Trophoblast cell (in vitro differentiated cells and primary cell): ENCODE measurements at regions not wholly inside any gene's neighbourhood (a gene's known extent, or its start where the extent isn't known, plus 50 kb on each side); places are given as distances from the start of the nearest gene placed in this dataset.

Experiments used
- DNase-seq, 2 donors: peaks; one replicate each; pipeline ENCODE4 v3.0.0-alpha.2; 2016
- H2AFZ ChIP-seq: 2 replicates; pipeline ENCODE4 v1.6.1; 2013; ENCODE audit warnings: low read length, moderate library complexity, mild to moderate bottlenecking; ENCODE audit not compliant: insufficient read depth, poor library complexity
- H2AK5ac ChIP-seq: 2 replicates; pipeline ENCODE4 v1.6.1; 2013; ENCODE audit warnings: mild to moderate bottlenecking, low read length
- H2BK120ac ChIP-seq: 2 replicates; pipeline ENCODE4 v1.6.1; 2013; ENCODE audit warnings: low read length, mild to moderate bottlenecking, moderate library complexity; ENCODE audit not compliant: insufficient read depth, poor library complexity
- H2BK12ac ChIP-seq: 2 replicates; pipeline ENCODE4 v1.6.1; 2013; ENCODE audit warnings: mild to moderate bottlenecking, low read length, moderate library complexity
- H2BK5ac ChIP-seq: 2 replicates; pipeline ENCODE4 v1.6.1; 2013; ENCODE audit warnings: low read length, low read depth, moderate library complexity, mild to moderate bottlenecking; ENCODE audit not compliant: poor library complexity
- H3K14ac ChIP-seq: 2 replicates; pipeline ENCODE4 v1.6.1; 2013; ENCODE audit warnings: mild to moderate bottlenecking, low read length
- H3K18ac ChIP-seq: 2 replicates; pipeline ENCODE4 v1.6.1; 2013; ENCODE audit warnings: mild to moderate bottlenecking, low read length
- H3K23ac ChIP-seq: 2 replicates; pipeline ENCODE4 v1.6.1; 2013; ENCODE audit warnings: low read length
- H3K27ac ChIP-seq: 2 replicates; pipeline ENCODE4 v1.5.1; 2013; ENCODE audit warnings: low read depth, mild to moderate bottlenecking, inconsistent platforms, low read length, moderate library complexity
- H3K27me3 ChIP-seq: 2 replicates; pipeline ENCODE4 v1.6.1; 2013; ENCODE audit warnings: inconsistent platforms, mild to moderate bottlenecking, low read length, moderate library complexity; ENCODE audit not compliant: insufficient read depth
- H3K36me3 ChIP-seq, 2 experiments: 1 replicate in 1 of 2; 2 replicates in 1 of 2; pipeline ENCODE4 v1.6.1; 2013; ENCODE audit warnings: low read length in 2 of 2, mild to moderate bottlenecking in 2 of 2, moderate library complexity in 1 of 2; ENCODE audit not compliant: insufficient read depth in 2 of 2, control insufficient read depth in 1 of 2
- H3K4ac ChIP-seq: 2 replicates; pipeline ENCODE4 v1.6.1; 2013; ENCODE audit warnings: low read depth, mild to moderate bottlenecking, low read length, moderate library complexity
- H3K4me1 ChIP-seq, 2 experiments: 1 replicate in 1 of 2; 2 replicates in 1 of 2; pipeline ENCODE4 v1.6.1; 2013; ENCODE audit warnings: low read length in 2 of 2, mild to moderate bottlenecking in 2 of 2, moderate library complexity in 1 of 2; ENCODE audit not compliant: insufficient read depth in 2 of 2, control insufficient read depth in 1 of 2
- H3K4me2 ChIP-seq: 2 replicates; pipeline ENCODE4 v1.6.1; 2013; ENCODE audit warnings: inconsistent platforms, mild to moderate bottlenecking, low read length, moderate library complexity
- H3K4me3 ChIP-seq: 2 replicates; pipeline ENCODE4 v1.5.1; 2013; ENCODE audit warnings: mild to moderate bottlenecking, low read depth, low read length, inconsistent platforms
- H3K79me1 ChIP-seq: one replicate; pipeline ENCODE4 v1.6.1; 2013; ENCODE audit warnings: low read length
- H3K79me2 ChIP-seq: 2 replicates; pipeline ENCODE4 v1.6.1; 2013; ENCODE audit warnings: low read length, mild to moderate bottlenecking; ENCODE audit not compliant: control insufficient read depth, insufficient read depth, poor library complexity
- H3K9ac ChIP-seq: 2 replicates; pipeline ENCODE4 v1.6.1; 2013; ENCODE audit warnings: mild to moderate bottlenecking, low read length
- H3K9me3 ChIP-seq: 2 replicates; pipeline ENCODE4 v1.6.1; 2013; ENCODE audit warnings: low read depth, mild to moderate bottlenecking, control low read depth, inconsistent platforms, low read length; ENCODE audit not compliant: insufficient read depth
- H4K12ac ChIP-seq: 2 replicates; pipeline ENCODE4 v1.6.1; 2013; ENCODE audit warnings: low read depth, mild to moderate bottlenecking, low read length, moderate library complexity
- H4K8ac ChIP-seq: 2 replicates; pipeline ENCODE4 v1.6.1; 2013; ENCODE audit warnings: low read depth, mild to moderate bottlenecking, low read length, moderate library complexity
- H4K91ac ChIP-seq: one replicate; pipeline ENCODE4 v1.6.1; 2013; ENCODE audit warnings: low read depth, mild to moderate bottlenecking, low read length, moderate library complexity
- WGBS: extraction: QIAGEN DNeasy Blood & Tissue Kit; methylation state at CpG from one replicate; pipeline ENCODE4 v1.1.7; 2013; ENCODE audit warnings: missing lambda C conversion rate; ENCODE audit not compliant: insufficient read length, insufficient coverage; ENCODE audit errors: extremely low coverage; 5-methylcytosine and 5-hydroxymethylcytosine counted together

DNA sequence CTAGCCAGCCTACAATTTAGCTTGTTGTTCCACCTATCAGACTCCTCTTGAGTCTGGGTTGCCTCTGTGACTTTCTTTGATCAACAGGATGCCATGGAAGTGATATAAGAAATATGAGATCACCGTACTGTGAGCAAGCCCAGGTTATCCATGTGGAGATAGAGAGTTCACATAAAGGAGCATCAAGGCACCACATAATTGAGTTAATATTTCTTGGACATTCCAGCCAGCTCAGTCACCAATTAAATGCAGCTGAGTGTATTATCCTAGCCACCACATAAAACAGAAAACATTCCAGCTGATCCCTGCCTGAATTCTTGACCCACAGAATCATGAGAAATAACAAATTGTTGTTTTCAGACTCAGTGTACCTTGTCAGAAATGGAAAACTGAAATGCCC lies 253.6 kb downstream of the PPP1R2C start:
- H3K79me1 ChIP-seq = no peaks in the 10 kb centered on the region
- H2AK5ac ChIP-seq = no peak overlapping the region
- H4K8ac ChIP-seq = no peak overlapping the region
- no peak overlapping the region for H2BK120ac ChIP-seq
- no peak overlapping the region for H2BK12ac ChIP-seq
- H4K12ac ChIP-seq = no peak overlapping the region
- H3K14ac ChIP-seq = no peak overlapping the region
- no peak overlapping the region for H3K18ac ChIP-seq
- no peak overlapping the region for H3K4me2 ChIP-seq
- H3K9ac ChIP-seq = no peak overlapping the region
- H3K27ac ChIP-seq = no peak overlapping the region
- no peak overlapping the region for H2BK5ac ChIP-seq
- no peaks in the 10 kb centered on the region for H3K9me3 ChIP-seq
- DNase-seq = no peak
- no peak overlapping the region for H3K4ac ChIP-seq
- H2AFZ ChIP-seq = no peak overlapping the region
- no peaks in the 10 kb centered on the region for H3K27me3 ChIP-seq
- H3K36me3 ChIP-seq = no peaks in the 10 kb centered on the region
- H3K23ac ChIP-seq = no peak overlapping the region
- no peak overlapping the region for H4K91ac ChIP-seq
- H3K4me1 ChIP-seq = no peaks in the 10 kb centered on the region
- WGBS = no CpG with 5 or more reads among the region's 1 CpG
- no peaks in the 10 kb centered on the region for H3K79me2 ChIP-seq
- H3K4me3 ChIP-seq = no peak overlapping the region

GRCh38 chrX:42519666-42520231 lies 258.2 kb downstream of the PPP1R2C start:
- no peak overlapping the region for H4K91ac ChIP-seq
- WGBS = no CpG with 5 or more reads among the region's 1 CpG
- no peaks in the 10 kb centered on the region for H3K4me1 ChIP-seq
- H2AK5ac ChIP-seq = no peak overlapping the region
- H3K9ac ChIP-seq = no peak overlapping the region
- peak in 1 of 2 donors; percentile 28 for DNase-seq
- no peak overlapping the region for H3K4me3 ChIP-seq
- H3K4ac ChIP-seq = no peak overlapping the region
- no peak overlapping the region for H4K12ac ChIP-seq
- H3K9me3 ChIP-seq = no peaks in the 10 kb centered on the region
- H3K27me3 ChIP-seq = no peaks in the 10 kb centered on the region
- no peak overlapping the region for H3K14ac ChIP-seq
- H3K4me2 ChIP-seq = no peak overlapping the region
- H4K8ac ChIP-seq = no peak overlapping the region
- no peak overlapping the region for H3K18ac ChIP-seq
- H3K23ac ChIP-seq = no peak overlapping the region
- H2BK120ac ChIP-seq = no peak overlapping the region
- no peaks in the 10 kb centered on the region for H3K36me3 ChIP-seq
- no peak overlapping the region for H2AFZ ChIP-seq
- no peaks in the 10 kb centered on the region for H3K79me2 ChIP-seq
- no peak overlapping the region for H2BK5ac ChIP-seq
- no peaks in the 10 kb centered on the region for H3K79me1 ChIP-seq
- no peak overlapping the region for H2BK12ac ChIP-seq
- no peak overlapping the region for H3K27ac ChIP-seq

DNA sequence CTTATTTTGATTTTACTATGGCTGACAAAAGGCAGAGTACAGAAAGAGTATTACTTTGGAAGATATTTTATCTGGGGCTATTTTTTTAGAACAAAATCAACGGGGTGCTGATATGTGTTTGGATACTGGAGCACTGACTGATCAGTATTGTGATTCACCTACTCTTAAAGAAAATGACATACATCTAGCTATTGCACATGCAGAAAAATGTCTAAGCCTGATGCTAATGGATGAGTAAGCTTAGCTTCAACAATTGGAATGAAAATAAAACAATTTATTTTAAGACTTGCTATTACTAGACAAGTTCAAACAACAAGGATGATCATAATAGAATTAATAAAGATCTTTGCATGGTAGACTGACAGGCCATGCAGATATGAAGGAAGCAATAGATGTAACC lies 262.0 kb downstream of the PPP1R2C start:
- H2BK5ac ChIP-seq = no peak overlapping the region
- H3K23ac ChIP-seq = no peak overlapping the region
- H3K4ac ChIP-seq = no peak overlapping the region
- no peaks in the 10 kb centered on the region for H3K9me3 ChIP-seq
- no peak overlapping the region for H3K4me2 ChIP-seq
- H4K12ac ChIP-seq = no peak overlapping the region
- no peak overlapping the region for H3K9ac ChIP-seq
- H3K79me2 ChIP-seq = no peaks in the 10 kb centered on the region
- no peak overlapping the region for H3K27ac ChIP-seq
- H4K8ac ChIP-seq = no peak overlapping the region
- no peaks in the 10 kb centered on the region for H3K4me1 ChIP-seq
- no peaks in the 10 kb centered on the region for H3K36me3 ChIP-seq
- no peaks in the 10 kb centered on the region for H3K79me1 ChIP-seq
- H3K27me3 ChIP-seq = no peaks in the 10 kb centered on the region
- no peak overlapping the region for H3K4me3 ChIP-seq
- DNase-seq = no peak
- H2AK5ac ChIP-seq = no peak overlapping the region
- no peak overlapping the region for H4K91ac ChIP-seq
- H3K14ac ChIP-seq = no peak overlapping the region
- no peak overlapping the region for H2AFZ ChIP-seq
- no CpG with 5 or more reads among the region's 1 CpG for WGBS
- H3K18ac ChIP-seq = no peak overlapping the region
- H2BK12ac ChIP-seq = no peak overlapping the region
- H2BK120ac ChIP-seq = no peak overlapping the region

- no peak overlapping the region for H2AFZ ChIP-seq
- no peaks in the 10 kb centered on the region for H3K36me3 ChIP-seq
- H2BK5ac ChIP-seq = no peak overlapping the region
- H2BK12ac ChIP-seq = no peak overlapping the region
- no peak overlapping the region for H3K4me2 ChIP-seq
- no peak for DNase-seq
- H3K27ac ChIP-seq = no peak overlapping the region
- H3K9me3 ChIP-seq = no peaks in the 10 kb centered on the region
- H3K14ac ChIP-seq = no peak overlapping the region
- H4K91ac ChIP-seq = no peak overlapping the region
- no peak overlapping the region for H3K18ac ChIP-seq
- H3K9ac ChIP-seq = no peak overlapping the region
- H3K23ac ChIP-seq = no peak overlapping the region
- H2AK5ac ChIP-seq = no peak overlapping the region
- H3K4me3 ChIP-seq = no peak overlapping the region
- no peaks in the 10 kb centered on the region for H3K79me2 ChIP-seq
- H4K12ac ChIP-seq = no peak overlapping the region
- H3K79me1 ChIP-seq = no peaks in the 10 kb centered on the region
- no CpG with 5 or more reads among the region's 7 CpGs for WGBS
- no peak overlapping the region for H2BK120ac ChIP-seq
- H4K8ac ChIP-seq = no peak overlapping the region
- no peaks in the 10 kb centered on the region for H3K27me3 ChIP-seq
- H3K4me1 ChIP-seq = no peaks in the 10 kb centered on the region
- H3K4ac ChIP-seq = no peak overlapping the region
Measured at GRCh38 chrX:42505016-42505415, 272.9 kb downstream of the PPP1R2C start.
